ENCODE measurements at regions not wholly inside any gene's neighbourhood (a gene's known extent, or its start where the extent isn't known, plus 50 kb on each side); places are given as distances from the start of the nearest gene placed in this dataset.

DNA sequence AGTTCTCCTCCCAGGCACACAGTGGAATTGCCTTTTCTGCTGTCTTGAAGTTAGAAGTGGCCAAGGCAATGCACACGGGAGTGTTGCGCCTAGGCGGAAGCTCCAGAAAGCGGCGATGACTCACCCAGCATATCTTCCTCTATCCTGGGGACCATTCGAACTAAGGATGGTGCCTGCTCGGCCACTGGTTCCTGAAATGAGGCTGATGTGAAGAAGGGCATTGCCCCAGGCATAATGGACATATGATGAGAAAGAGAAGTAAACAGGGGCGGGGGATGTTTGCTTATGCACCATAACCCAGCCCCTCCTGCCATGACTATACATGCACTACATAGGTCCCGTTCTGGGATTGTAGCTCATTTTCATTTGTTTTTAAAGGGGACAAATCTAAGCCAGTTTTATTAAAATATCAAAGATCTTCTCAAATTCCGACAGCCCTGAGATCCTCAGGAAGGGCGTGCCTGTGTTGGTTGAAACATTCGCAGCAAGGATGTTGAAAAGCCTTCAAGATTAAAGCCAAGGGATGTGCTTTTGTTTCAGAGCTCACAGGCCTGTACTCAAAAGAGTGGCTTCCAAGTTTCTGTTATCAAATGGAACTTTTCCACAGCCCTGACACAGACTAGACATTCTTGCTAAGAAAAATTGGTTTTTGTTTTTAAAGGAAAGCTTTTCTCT lies 218.5 kb downstream of the LY86 start:
- Histone ChIP-seq H3K27ac (ENCODE audit: insufficient read depth, low read length, poor library complexity, severe bottlenecking) (no peak overlapping the region), H3K9me3 (ENCODE audit: control insufficient read depth in 2 of 2, low read length in 2 of 2) (no peaks in the 10 kb centered on the region), H3K4me3 (ENCODE audit: low read depth, low read length) (no peak overlapping the region), H3K36me3 (ENCODE audit: control insufficient read depth, insufficient read depth, low read length) (no peaks in the 10 kb centered on the region), H3K4me1 (ENCODE audit: control insufficient read depth, insufficient read depth, low read length, poor library complexity, severe bottlenecking) (peaks cover 13% of the 10 kb centered on the region), H3K27me3 (ENCODE audit: control insufficient read depth, insufficient read depth, low read length) (no peaks in the 10 kb centered on the region)
- Mint-ChIP-seq H3K27me3 (peaks cover 15% of the 10 kb centered on the region), H3K36me3 (peaks cover 3% of the 10 kb centered on the region), H3K9me3 (peaks cover 0 to 1% (median 0%) of the 10 kb centered on the region in 7 donors), H3K27ac (no peak overlapping the region), H3K4me1 (peaks cover 0 to 19% (median 13%) of the 10 kb centered on the region in 4 donors), H3K4me3 (no peak overlapping the region)
- DNase-seq (no peak), ATAC-seq (ENCODE audit: low read depth in 2 of 2) (peak in 1 of 2 donors; percentile 17)

DNA sequence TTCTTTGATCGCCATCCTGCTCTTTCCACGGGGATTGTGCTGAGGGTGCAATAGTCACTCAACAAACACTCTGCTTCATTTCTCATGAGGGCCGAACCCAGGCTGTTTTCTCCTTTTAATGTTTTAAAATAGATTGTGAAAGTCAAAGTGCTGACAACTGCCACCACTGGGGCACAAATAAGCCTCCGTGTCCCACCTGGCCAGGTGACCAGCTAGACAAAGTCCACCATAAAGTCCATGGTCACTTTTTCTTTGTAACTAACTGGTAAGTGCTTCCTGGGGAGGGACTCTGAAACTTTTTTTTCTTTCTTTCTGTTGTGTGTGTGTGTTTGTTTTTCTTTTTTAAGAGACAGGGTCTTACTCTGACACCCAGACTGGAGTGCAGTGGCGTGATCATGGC lies 219.8 kb downstream of the LY86 start:
- Histone ChIP-seq H3K36me3 (ENCODE audit: control insufficient read depth, insufficient read depth, low read length) (no peaks in the 10 kb centered on the region), H3K27me3 (ENCODE audit: control insufficient read depth, insufficient read depth, low read length) (no peaks in the 10 kb centered on the region), H3K4me1 (ENCODE audit: control insufficient read depth, insufficient read depth, low read length, poor library complexity, severe bottlenecking) (peaks cover 15% of the 10 kb centered on the region), H3K9me3 (ENCODE audit: control insufficient read depth in 2 of 2, low read length in 2 of 2) (no peaks in the 10 kb centered on the region), H3K27ac (ENCODE audit: insufficient read depth, low read length, poor library complexity, severe bottlenecking) (no peak overlapping the region), H3K4me3 (ENCODE audit: low read depth, low read length) (no peak overlapping the region)
- Mint-ChIP-seq H3K27me3 (peaks cover 15% of the 10 kb centered on the region), H3K4me1 (peaks cover 0 to 21% (median 14%) of the 10 kb centered on the region in 4 donors), H3K27ac (no peak overlapping the region), H3K36me3 (no peaks in the 10 kb centered on the region), H3K4me3 (no peak overlapping the region), H3K9me3 (peaks cover 0 to 1% (median 0%) of the 10 kb centered on the region in 7 donors)
- DNase-seq (no peak), ATAC-seq (ENCODE audit: low read depth in 2 of 2) (no peak)

DNA sequence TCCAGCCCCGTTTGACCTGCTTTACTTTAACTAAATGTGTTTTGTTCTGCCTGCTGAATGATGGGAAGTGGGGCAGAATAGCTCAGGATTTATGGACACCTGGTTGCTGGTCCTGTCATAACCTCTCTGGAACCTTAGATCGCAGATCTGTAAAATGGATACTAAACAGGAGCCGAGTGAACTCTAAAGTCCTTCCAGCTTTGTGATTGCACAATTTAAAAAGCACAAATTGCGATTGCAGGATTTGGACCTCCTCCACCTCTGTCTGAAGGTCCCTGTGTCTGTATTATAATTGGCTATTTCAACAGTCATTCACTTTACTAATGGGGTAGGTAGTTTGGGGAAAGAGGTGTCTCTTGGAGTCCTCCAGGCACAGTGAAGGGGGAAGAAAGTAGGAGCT lies 220.4 kb downstream of the LY86 start:
- DNase-seq = no peak
- no peaks in the 10 kb centered on the region for H3K36me3 ChIP-seq (ENCODE audit: control insufficient read depth, insufficient read depth, low read length)
- no peak overlapping the region for H3K27ac ChIP-seq (ENCODE audit: insufficient read depth, low read length, poor library complexity, severe bottlenecking)
- Mint-ChIP-seq H3K4me1 (peaks cover 0 to 17% (median 12%) of the 10 kb centered on the region in 4 donors), H3K9me3 (peaks cover 0 to 1% (median 0%) of the 10 kb centered on the region in 7 donors), H3K36me3 (no peaks in the 10 kb centered on the region), H3K27ac (no peak overlapping the region), H3K27me3 (peaks cover 15% of the 10 kb centered on the region), H3K4me3 (peak overlapping the region in 1 of 4 donors; percentile 69)
- H3K4me1 ChIP-seq (ENCODE audit: control insufficient read depth, insufficient read depth, low read length, poor library complexity, severe bottlenecking) = peaks cover 15% of the 10 kb centered on the region
- H3K9me3 ChIP-seq (ENCODE audit: control insufficient read depth in 2 of 2, low read length in 2 of 2) = no peaks in the 10 kb centered on the region
- H3K4me3 ChIP-seq (ENCODE audit: low read depth, low read length) = no peak overlapping the region
- no peaks in the 10 kb centered on the region for H3K27me3 ChIP-seq (ENCODE audit: control insufficient read depth, insufficient read depth, low read length)
- ATAC-seq (ENCODE audit: low read depth in 2 of 2) = no peak

DNA sequence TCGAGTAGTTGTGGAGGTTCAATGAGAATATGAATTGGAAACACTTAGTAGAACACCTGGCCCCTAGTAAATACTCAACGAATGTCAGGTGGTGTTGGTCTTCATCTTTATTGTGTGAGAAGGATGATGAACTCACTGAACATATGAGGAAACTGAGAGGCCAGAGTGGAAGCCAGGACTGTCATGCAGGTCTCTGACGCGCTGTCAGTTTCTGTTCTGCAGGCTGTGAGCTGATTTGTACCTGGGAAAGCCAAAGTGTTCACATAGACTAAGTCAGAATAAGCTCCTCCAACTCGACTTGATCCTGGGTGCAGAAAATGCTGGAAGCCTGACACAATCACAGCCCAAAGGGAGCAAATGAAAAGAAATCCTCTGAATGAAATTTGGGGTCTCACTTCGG lies 222.2 kb downstream of the LY86 start:
- H3K36me3 Mint-ChIP-seq = no peaks in the 10 kb centered on the region
- H3K4me1 ChIP-seq (ENCODE audit: control insufficient read depth, insufficient read depth, low read length, poor library complexity, severe bottlenecking) = peaks cover 15% of the 10 kb centered on the region

DNA sequence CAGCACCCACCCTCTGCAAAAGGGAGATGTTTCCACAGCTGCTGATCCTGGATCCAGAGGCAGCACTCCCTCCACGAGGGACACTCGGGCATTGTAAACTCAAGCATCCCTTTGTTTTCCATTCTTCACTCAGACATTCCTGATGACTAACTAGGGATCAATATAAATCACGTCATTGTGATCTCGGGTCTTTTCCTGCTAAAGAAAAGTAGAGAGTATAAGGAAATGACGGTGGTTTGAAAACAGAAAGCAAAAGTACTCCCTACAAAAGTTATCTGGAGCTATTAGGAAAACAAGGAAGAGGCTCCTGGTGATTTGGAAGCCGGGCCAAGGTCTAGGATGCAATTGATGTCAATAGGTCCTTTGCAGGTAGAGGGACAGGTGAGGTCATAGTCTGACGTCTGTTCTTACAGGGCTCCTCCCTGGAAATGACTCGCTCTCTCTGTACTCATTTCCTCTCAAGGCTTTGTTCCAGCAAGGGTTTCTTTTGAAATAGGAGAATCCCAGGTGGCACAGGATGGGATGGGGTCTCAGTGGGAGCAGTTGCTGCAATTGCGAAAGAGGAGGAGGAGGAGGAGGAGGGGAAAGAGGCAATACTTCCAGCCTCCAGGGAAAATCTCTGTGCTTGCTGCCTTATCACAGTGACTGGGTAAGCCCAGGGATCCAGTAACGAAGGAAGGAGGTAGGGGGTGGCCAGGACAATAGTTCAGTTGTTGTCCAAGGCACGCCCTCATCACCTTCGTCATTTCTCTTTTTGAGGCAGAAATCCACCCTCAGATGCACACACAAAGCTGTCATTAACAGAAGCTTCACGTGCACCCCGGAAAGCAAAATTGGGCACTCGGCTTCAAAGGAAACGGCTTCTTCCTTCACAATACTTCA lies 222.8 kb downstream of the LY86 start:
- H3K4me3 ChIP-seq (ENCODE audit: low read depth, low read length) = peak overlapping the region; percentile 94
- H3K4me1 Mint-ChIP-seq = peaks cover 0 to 16% (median 12%) of the 10 kb centered on the region in 4 donors
- H3K36me3 Mint-ChIP-seq = no peaks in the 10 kb centered on the region
- ATAC-seq (ENCODE audit: low read depth in 2 of 2) = peak; percentile 56 to 64
- no peaks in the 10 kb centered on the region for H3K9me3 ChIP-seq (ENCODE audit: control insufficient read depth in 2 of 2, low read length in 2 of 2)
- peak overlapping the region; percentile 57 to 99 (median 97) for H3K27ac Mint-ChIP-seq
- no peaks in the 10 kb centered on the region for H3K27me3 ChIP-seq (ENCODE audit: control insufficient read depth, insufficient read depth, low read length)
- H3K4me3 Mint-ChIP-seq = peak overlapping the region; percentile 82 to 97 (median 96)
- H3K4me1 ChIP-seq (ENCODE audit: control insufficient read depth, insufficient read depth, low read length, poor library complexity, severe bottlenecking) = peaks cover 15% of the 10 kb centered on the region
- H3K27ac ChIP-seq (ENCODE audit: insufficient read depth, low read length, poor library complexity, severe bottlenecking) = no peak overlapping the region
- H3K36me3 ChIP-seq (ENCODE audit: control insufficient read depth, insufficient read depth, low read length) = no peaks in the 10 kb centered on the region
- peak in 2 of 3 donors; percentile 59 to 62 for DNase-seq
- no peaks in the 10 kb centered on the region for H3K9me3 Mint-ChIP-seq
- H3K27me3 Mint-ChIP-seq = peaks cover 11% of the 10 kb centered on the region

More for the DNA sequence above, 222.2 kb downstream of the LY86 start:
- Mint-ChIP-seq H3K27me3 (peaks cover 11% of the 10 kb centered on the region), H3K4me3 (peak overlapping the region; percentile 82 to 97 (median 96)), H3K9me3 (no peaks in the 10 kb centered on the region), H3K27ac (peak overlapping the region in 2 of 3 donors; percentile 97 to 99), H3K4me1 (peaks cover 0 to 16% (median 12%) of the 10 kb centered on the region in 4 donors)
- Histone ChIP-seq H3K27me3 (ENCODE audit: control insufficient read depth, insufficient read depth, low read length) (no peaks in the 10 kb centered on the region), H3K27ac (ENCODE audit: insufficient read depth, low read length, poor library complexity, severe bottlenecking) (no peak overlapping the region), H3K4me3 (ENCODE audit: low read depth, low read length) (peak overlapping the region; percentile 94), H3K36me3 (ENCODE audit: control insufficient read depth, insufficient read depth, low read length) (no peaks in the 10 kb centered on the region), H3K9me3 (ENCODE audit: control insufficient read depth in 2 of 2, low read length in 2 of 2) (no peaks in the 10 kb centered on the region)
- DNase-seq = peak in 2 of 3 donors; percentile 6 to 10
- ATAC-seq (ENCODE audit: low read depth in 2 of 2) = no peak

DNA sequence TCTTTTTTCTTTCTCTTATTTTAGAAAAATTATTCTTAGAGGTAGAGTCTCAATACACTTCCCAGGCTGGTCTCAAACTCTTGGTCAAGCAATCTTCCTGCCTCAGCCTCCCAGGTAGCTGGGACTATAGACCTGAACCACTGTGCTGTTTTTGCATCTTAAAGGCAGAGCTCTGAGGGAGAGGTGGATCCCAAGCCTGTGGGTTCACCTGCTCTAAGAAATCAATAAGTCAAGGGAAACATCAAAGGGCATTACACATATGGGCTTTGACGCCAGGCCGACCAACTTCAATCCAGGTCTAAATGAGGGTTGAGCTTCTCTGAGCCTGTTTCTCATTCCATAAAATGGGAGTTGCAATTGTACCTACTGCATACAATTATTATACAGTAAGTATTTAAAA lies 223.9 kb downstream of the LY86 start:
- Mint-ChIP-seq H3K9me3 (no peaks in the 10 kb centered on the region), H3K4me1 (peaks cover 0 to 16% (median 12%) of the 10 kb centered on the region in 4 donors), H3K4me3 (peak overlapping the region in 1 of 4 donors; percentile 97), H3K27me3 (peaks cover 8% of the 10 kb centered on the region), H3K36me3 (no peaks in the 10 kb centered on the region), H3K27ac (peak overlapping the region; percentile 77 to 99 (median 97))
- ATAC-seq (ENCODE audit: low read depth in 2 of 2) (no peak), DNase-seq (no peak)
- Histone ChIP-seq H3K9me3 (ENCODE audit: control insufficient read depth in 2 of 2, low read length in 2 of 2) (no peaks in the 10 kb centered on the region), H3K27me3 (ENCODE audit: control insufficient read depth, insufficient read depth, low read length) (no peaks in the 10 kb centered on the region), H3K36me3 (ENCODE audit: control insufficient read depth, insufficient read depth, low read length) (no peaks in the 10 kb centered on the region), H3K4me3 (ENCODE audit: low read depth, low read length) (no peak overlapping the region), H3K27ac (ENCODE audit: insufficient read depth, low read length, poor library complexity, severe bottlenecking) (no peak overlapping the region), H3K4me1 (ENCODE audit: control insufficient read depth, insufficient read depth, low read length, poor library complexity, severe bottlenecking) (peaks cover 15% of the 10 kb centered on the region)

DNA sequence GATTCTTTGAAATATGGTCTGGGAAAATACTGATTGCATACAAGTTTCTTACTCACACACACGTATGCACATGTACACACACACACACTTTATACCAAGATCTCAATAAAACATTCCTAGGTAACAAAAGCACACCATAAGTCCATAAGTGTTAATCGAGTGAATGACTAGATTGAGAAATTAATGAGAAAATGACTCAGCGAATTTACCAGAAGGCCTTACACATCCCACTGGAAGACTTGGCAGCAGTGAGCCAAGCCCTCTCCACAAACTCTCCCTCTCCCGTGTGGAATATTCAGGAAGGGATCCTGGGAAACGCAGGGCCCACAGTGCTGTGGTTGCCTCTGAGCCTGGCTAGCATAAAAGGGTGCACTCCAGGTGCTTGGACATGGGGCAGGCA lies 227.2 kb downstream of the LY86 start:
- Mint-ChIP-seq H3K27ac (no peak overlapping the region), H3K4me1 (peaks cover 0 to 14% (median 9%) of the 10 kb centered on the region in 4 donors)

More for the DNA sequence above, 227.2 kb downstream of the LY86 start:
- H3K4me3 Mint-ChIP-seq = no peak overlapping the region
- peaks cover 7% of the 10 kb centered on the region for H3K27me3 Mint-ChIP-seq
- H3K9me3 Mint-ChIP-seq = peaks cover 0 to 3% (median 0%) of the 10 kb centered on the region in 7 donors
- Histone ChIP-seq H3K36me3 (ENCODE audit: control insufficient read depth, insufficient read depth, low read length) (no peaks in the 10 kb centered on the region), H3K27ac (ENCODE audit: insufficient read depth, low read length, poor library complexity, severe bottlenecking) (no peak overlapping the region), H3K9me3 (ENCODE audit: control insufficient read depth in 2 of 2, low read length in 2 of 2) (no peaks in the 10 kb centered on the region), H3K4me3 (ENCODE audit: low read depth, low read length) (no peak overlapping the region), H3K27me3 (ENCODE audit: control insufficient read depth, insufficient read depth, low read length) (peaks cover 3% of the 10 kb centered on the region), H3K4me1 (ENCODE audit: control insufficient read depth, insufficient read depth, low read length, poor library complexity, severe bottlenecking) (peaks cover 15% of the 10 kb centered on the region)
- DNase-seq = no peak
- no peaks in the 10 kb centered on the region for H3K36me3 Mint-ChIP-seq
- no peak for ATAC-seq (ENCODE audit: low read depth in 2 of 2)

All from CD4-positive, CD25-positive, alpha-beta regulatory T cell (primary cell).